ENCODE measurements at regions not wholly inside any gene's neighbourhood (a gene's known extent, or its start where the extent isn't known, plus 50 kb on each side); places are given as distances from the start of the nearest gene placed in this dataset.

DNA sequence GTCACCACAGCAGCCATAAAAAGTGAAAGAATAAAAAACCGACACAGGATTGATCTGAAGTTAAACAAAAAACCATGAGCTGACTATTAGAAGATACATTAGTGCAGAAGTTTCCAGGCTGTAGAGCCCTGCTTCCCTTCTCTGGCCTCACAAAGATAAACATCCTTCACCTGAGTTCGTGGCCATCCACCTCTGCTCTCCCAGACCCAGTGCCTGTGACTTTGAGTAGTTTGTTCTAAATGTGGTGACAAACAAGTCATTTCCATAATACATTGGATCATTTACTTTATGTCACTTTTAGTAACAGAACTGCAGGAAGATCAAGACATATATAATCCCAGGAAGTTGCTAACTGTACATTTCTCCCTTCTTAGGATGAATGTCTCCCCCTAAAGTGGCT lies 241.9 kb upstream of the MAP2 start:
- TF ChIP-seq, protein P1, sequence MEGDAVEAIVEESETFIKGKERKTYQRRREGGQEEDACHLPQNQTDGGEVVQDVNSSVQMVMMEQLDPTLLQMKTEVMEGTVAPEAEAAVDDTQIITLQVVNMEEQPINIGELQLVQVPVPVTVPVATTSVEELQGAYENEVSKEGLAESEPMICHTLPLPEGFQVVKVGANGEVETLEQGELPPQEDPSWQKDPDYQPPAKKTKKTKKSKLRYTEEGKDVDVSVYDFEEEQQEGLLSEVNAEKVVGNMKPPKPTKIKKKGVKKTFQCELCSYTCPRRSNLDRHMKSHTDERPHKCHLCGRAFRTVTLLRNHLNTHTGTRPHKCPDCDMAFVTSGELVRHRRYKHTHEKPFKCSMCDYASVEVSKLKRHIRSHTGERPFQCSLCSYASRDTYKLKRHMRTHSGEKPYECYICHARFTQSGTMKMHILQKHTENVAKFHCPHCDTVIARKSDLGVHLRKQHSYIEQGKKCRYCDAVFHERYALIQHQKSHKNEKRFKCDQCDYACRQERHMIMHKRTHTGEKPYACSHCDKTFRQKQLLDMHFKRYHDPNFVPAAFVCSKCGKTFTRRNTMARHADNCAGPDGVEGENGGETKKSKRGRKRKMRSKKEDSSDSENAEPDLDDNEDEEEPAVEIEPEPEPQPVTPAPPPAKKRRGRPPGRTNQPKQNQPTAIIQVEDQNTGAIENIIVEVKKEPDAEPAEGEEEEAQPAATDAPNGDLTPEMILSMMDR (conservative IDR thresholded peaks at IDR 0.05; ENCODE audit: low read length), result no peak
- no peak for TF ChIP-seq EZH2phosphoT487 (IDR thresholded peaks at IDR 0.05; ENCODE audit: borderline replicate concordance)

Data from Loucy (cell line).